ENCODE measurements at regions not wholly inside any gene's neighbourhood (a gene's known extent, or its start where the extent isn't known, plus 50 kb on each side); places are given as distances from the start of the nearest gene placed in this dataset.

- 0 out of 2 replicates have a peak, but pooled peaks have one; percentile 41 for TF ChIP-seq FOS (IDR thresholded peaks at IDR 0.05; ENCODE audit: low read depth, low read length)
Measured at GRCh38 chr7:131633342-131633843, 77.0 kb upstream of the PODXL start (continued).

GRCh38 chr7:131630427-131630826 lies 74.0 kb upstream of the PODXL start:
- no peak overlapping the region; the same call in 1 of the 2 replicates for H3K23ac ChIP-seq (ENCODE audit: low read depth, low read length)
- peak overlapping the region; percentile 74; the same call in 1 of the 2 replicates for H2AK5ac ChIP-seq (ENCODE audit: low read depth, low read length)
- peak overlapping the region in 1 of 2 experiments; percentile 28; a peak in 1 of 4 replicates for H4K8ac ChIP-seq (ENCODE audit: low read depth in 2 of 2, low read length in 2 of 2)
- H2BK5ac ChIP-seq (ENCODE audit: low read depth, low read length, poor library complexity, severe bottlenecking), result no peak overlapping the region
- WGBS, 2 experiments (ENCODE audit: extremely low coverage in 2 of 2, insufficient read length in 1 of 2), result 100% methylated on average over 1 of the region's 4 CpGs; no CpG with 5 or more reads in 1 of the 2 experiments
- H3K27ac ChIP-seq (ENCODE audit: insufficient read depth, low read length), result no peak overlapping the region
- ChIA-PET POLR2A (ENCODE audit: unreplicated experiment) (no interaction called here), CTCF (no interaction called here)
- intact Hi-C loops (cut with micrococcal nuclease), result no loop called here
- no peak for DNase-seq
- no peaks in the 10 kb centered on the region for H4K20me1 ChIP-seq (ENCODE audit: insufficient read depth, low read length)
- H3K56ac ChIP-seq (ENCODE audit: extremely low read depth, insufficient read depth, low read length), result no peak overlapping the region
- no TSS peak for BruUV-seq (replicated peaks)
- H2AFZ ChIP-seq (replicated peaks; ENCODE audit: low read length, poor library complexity), result peak overlapping the region; percentile 90
- H3K14ac ChIP-seq (replicated peaks; ENCODE audit: low read depth, low read length), result peak overlapping the region; percentile 85
- no peak overlapping the region; the same call in 1 of the 2 replicates for H4K5ac ChIP-seq (ENCODE audit: low read depth, low read length)
- peak overlapping the region; percentile 87 for H2BK20ac ChIP-seq (ENCODE audit: low read depth, low read length)
- H3K79me1 ChIP-seq (ENCODE audit: low read depth in 1 of 2, low read length in 2 of 2), result peaks cover 0 to 8% of the 10 kb centered on the region in 2 experiments; a peak in 1 of 4 replicates
- dilution Hi-C loops (cut with HindIII; ENCODE audit: low sequenced_read_pairs, unreplicated experiment), result no loop called here
- peaks cover 37% of the 10 kb centered on the region for H3K4me1 ChIP-seq (ENCODE audit: control insufficient read depth, insufficient read depth, low read length)
- no peaks in the 10 kb centered on the region for H3K9me3 ChIP-seq (ENCODE audit: control insufficient read depth, insufficient read depth, low read length)
- H3K9ac ChIP-seq (ENCODE audit: low read depth, low read length), result no peak overlapping the region
- peak overlapping the region; percentile 92 for H2AK9ac ChIP-seq (replicated peaks; ENCODE audit: low read depth, low read length, poor library complexity)
- no peaks in the 10 kb centered on the region for H3K27me3 ChIP-seq (ENCODE audit: control insufficient read depth, insufficient read depth, low read length)
- peak overlapping the region; percentile 91 for H2BK15ac ChIP-seq (ENCODE audit: low read depth, low read length)
- H3K4me2 ChIP-seq (ENCODE audit: low read depth, low read length), result no peak overlapping the region
- H3K4me3 ChIP-seq (ENCODE audit: insufficient read depth, low read depth, low read length), result no peak overlapping the region
- no peak overlapping the region for H3K18ac ChIP-seq (ENCODE audit: low read depth, low read length)
- no peaks in the 10 kb centered on the region for H3K36me3 ChIP-seq (ENCODE audit: control insufficient read depth, insufficient read depth, low read length)
- H3K9me1 ChIP-seq (ENCODE audit: insufficient read depth, low read length), result peaks cover 50% of the 10 kb centered on the region
- in situ Hi-C loops (cut with MboI; ENCODE audit: low sequenced_read_pairs), result no loop called here
- ATAC-seq (ENCODE audit: low read depth), result no peak
- H4K91ac ChIP-seq (ENCODE audit: insufficient read depth, low read depth, low read length), result peak overlapping the region; percentile 77
- H3K4ac ChIP-seq (ENCODE audit: low read depth, low read length), result peak overlapping the region; percentile 89
- H2BK120ac ChIP-seq (ENCODE audit: low read depth, low read length), result peak overlapping the region; percentile 99
- TF ChIP-seq CEBPB (IDR thresholded peaks at IDR 0.05; ENCODE audit: low read depth, low read length) (no peak), MAZ (IDR thresholded peaks at IDR 0.05; ENCODE audit: borderline replicate concordance, low read depth, low read length) (no peak), NFE2L2 (IDR thresholded peaks at IDR 0.05; ENCODE audit: low read depth, low read length) (no peak), RFX5 (IDR thresholded peaks at IDR 0.05; ENCODE audit: low read depth, low read length) (no peak), BHLHE40 (IDR thresholded peaks at IDR 0.05; ENCODE audit: low read depth, low read length) (no peak), ELK1 (IDR thresholded peaks at IDR 0.05; ENCODE audit: borderline replicate concordance, low read depth, low read length) (no peak), MXI1 (IDR thresholded peaks at IDR 0.05; ENCODE audit: borderline replicate concordance, low read depth, low read length) (no peak), USF2 (IDR thresholded peaks at IDR 0.05; ENCODE audit: low read depth, low read length) (no peak), RCOR1 (IDR thresholded peaks at IDR 0.05; ENCODE audit: insufficient replicate concordance, low read length) (no peak), RAD21 (IDR thresholded peaks at IDR 0.05; ENCODE audit: low read length) (no peak), MAFK (IDR thresholded peaks at IDR 0.05; ENCODE audit: low read depth, low read length) (no peak), CTCF (conservative IDR thresholded peaks at IDR 0.05; ENCODE audit: low read depth, low read length) (no peak), POLR2A (IDR thresholded peaks at IDR 0.05; ENCODE audit: low read depth, low read length) (no peak), FOS (IDR thresholded peaks at IDR 0.05; ENCODE audit: low read depth, low read length) (no peak)

Data from IMR-90 (cell line).